Osteoblast (primary cell): ENCODE measurements at regions not wholly inside any gene's neighbourhood (a gene's known extent, or its start where the extent isn't known, plus 50 kb on each side); places are given as distances from the start of the nearest gene placed in this dataset.

Source experiments
- DNase-seq: peaks from one replicate; pipeline ENCODE4 v3.0.0; 2011; ENCODE audit warnings: low spot score, mixed read lengths; ENCODE audit not compliant: insufficient read length; ENCODE audit errors: missing footprints
- H2AFZ ChIP-seq: 2 replicates; pipeline ENCODE4 v1.6.0; 2011; ENCODE audit warnings: mild to moderate bottlenecking, low read length
- H3K27ac ChIP-seq: 2 replicates; pipeline ENCODE4 v1.5.1; 2011; ENCODE audit warnings: mild to moderate bottlenecking, low read depth, low read length, moderate library complexity
- H3K27me3 ChIP-seq: 2 replicates; pipeline ENCODE4 v1.6.0; 2012; ENCODE audit warnings: mild to moderate bottlenecking, control low read depth, inconsistent platforms, low read length, moderate library complexity; ENCODE audit not compliant: insufficient read depth
- H3K36me3 ChIP-seq: 2 replicates; pipeline ENCODE4 v1.5.1; 2011; ENCODE audit warnings: mild to moderate bottlenecking, low read length, control low read depth, moderate library complexity; ENCODE audit not compliant: insufficient read depth
- H3K4me1 ChIP-seq: 2 replicates; pipeline ENCODE4 v1.5.1; 2011; ENCODE audit warnings: mild to moderate bottlenecking, low read length, control low read depth, moderate library complexity; ENCODE audit not compliant: insufficient read depth
- H3K4me2 ChIP-seq: 2 replicates; pipeline ENCODE4 v1.6.0; 2011; ENCODE audit warnings: mild to moderate bottlenecking, low read length; ENCODE audit not compliant: insufficient read depth
- H3K4me3 ChIP-seq: fragments of 200-600 bp; sonication (generic); 3 replicates; pipeline ENCODE4 v1.5.1; 2012; ENCODE audit warnings: mild to moderate bottlenecking, low read length, inconsistent platforms; ENCODE audit not compliant: insufficient read depth
- H3K79me2 ChIP-seq: 2 replicates; pipeline ENCODE4 v1.6.0; 2012; ENCODE audit warnings: mild to moderate bottlenecking, low read length, control low read depth, inconsistent platforms; ENCODE audit not compliant: insufficient read depth
- H3K9me3 ChIP-seq: 2 replicates; pipeline ENCODE4 v1.5.1; 2011; ENCODE audit warnings: low read depth, low read length, control low read depth
- H4K20me1 ChIP-seq: 2 replicates; pipeline ENCODE4 v1.6.0; 2012; ENCODE audit warnings: mild to moderate bottlenecking, low read length, control low read depth; ENCODE audit not compliant: insufficient read depth
- TF ChIP-seq, protein P1 (sequence below): IDR thresholded peaks from 2 replicates; pipeline ENCODE4 v1.5.1; 2011; ENCODE audit warnings: mild to moderate bottlenecking, low read depth, low read length, moderate library complexity; ENCODE audit errors: extremely low read depth

DNA sequence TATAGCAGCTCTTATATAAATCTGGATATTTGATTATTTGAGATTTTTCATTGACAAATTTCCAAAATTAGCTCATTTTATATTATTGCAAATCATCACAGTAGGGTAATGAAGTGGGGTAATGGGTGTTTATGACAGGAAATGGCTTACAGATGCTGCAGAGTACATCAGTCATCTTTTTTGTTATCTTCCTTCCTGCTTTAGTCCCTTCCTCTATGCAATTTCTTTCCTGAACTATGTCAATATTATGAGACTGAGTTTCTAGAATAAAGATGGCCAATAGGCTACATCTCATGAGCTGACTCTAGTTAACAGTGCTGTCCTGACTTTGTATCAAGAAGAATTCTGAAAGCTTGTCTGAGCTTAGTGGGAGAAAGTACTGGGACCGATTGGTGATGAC is 244.5 kb downstream of the XPNPEP1 start:
- TF ChIP-seq, protein P1, sequence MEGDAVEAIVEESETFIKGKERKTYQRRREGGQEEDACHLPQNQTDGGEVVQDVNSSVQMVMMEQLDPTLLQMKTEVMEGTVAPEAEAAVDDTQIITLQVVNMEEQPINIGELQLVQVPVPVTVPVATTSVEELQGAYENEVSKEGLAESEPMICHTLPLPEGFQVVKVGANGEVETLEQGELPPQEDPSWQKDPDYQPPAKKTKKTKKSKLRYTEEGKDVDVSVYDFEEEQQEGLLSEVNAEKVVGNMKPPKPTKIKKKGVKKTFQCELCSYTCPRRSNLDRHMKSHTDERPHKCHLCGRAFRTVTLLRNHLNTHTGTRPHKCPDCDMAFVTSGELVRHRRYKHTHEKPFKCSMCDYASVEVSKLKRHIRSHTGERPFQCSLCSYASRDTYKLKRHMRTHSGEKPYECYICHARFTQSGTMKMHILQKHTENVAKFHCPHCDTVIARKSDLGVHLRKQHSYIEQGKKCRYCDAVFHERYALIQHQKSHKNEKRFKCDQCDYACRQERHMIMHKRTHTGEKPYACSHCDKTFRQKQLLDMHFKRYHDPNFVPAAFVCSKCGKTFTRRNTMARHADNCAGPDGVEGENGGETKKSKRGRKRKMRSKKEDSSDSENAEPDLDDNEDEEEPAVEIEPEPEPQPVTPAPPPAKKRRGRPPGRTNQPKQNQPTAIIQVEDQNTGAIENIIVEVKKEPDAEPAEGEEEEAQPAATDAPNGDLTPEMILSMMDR = no peak
- Histone ChIP-seq H3K27me3 (no peaks in the 10 kb centered on the region), H3K4me3 (no peak overlapping the region), H3K79me2 (no peaks in the 10 kb centered on the region), H3K4me2 (no peak overlapping the region), H3K4me1 (no peaks in the 10 kb centered on the region), H4K20me1 (no peaks in the 10 kb centered on the region), H3K27ac (no peak overlapping the region), H2AFZ (no peak overlapping the region), H3K36me3 (no peaks in the 10 kb centered on the region), H3K9me3 (no peaks in the 10 kb centered on the region)
- DNase-seq = no peak

DNA sequence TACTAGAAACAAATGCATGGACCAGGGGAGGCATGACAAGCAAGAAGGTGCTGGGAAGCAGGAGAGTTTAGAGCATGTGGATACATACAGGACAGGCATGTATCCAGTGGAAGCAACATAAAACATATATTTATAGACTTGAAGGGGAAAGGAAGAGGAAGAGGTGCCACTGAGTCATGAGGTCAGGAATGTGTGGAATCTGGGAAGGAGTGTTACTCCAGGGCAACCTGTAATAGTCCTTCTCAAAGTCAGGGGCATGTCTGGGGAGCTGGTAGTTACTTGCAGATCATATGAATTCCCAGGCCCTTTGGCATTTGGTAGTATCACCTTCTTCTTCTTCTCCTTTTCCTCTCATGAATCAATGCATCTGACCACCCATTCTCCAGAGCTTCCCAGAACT is 246.6 kb downstream of the XPNPEP1 start:
- Histone ChIP-seq H3K4me3 (no peak overlapping the region), H3K4me1 (no peaks in the 10 kb centered on the region), H2AFZ (no peak overlapping the region), H3K27ac (no peak overlapping the region), H3K4me2 (no peak overlapping the region), H3K79me2 (no peaks in the 10 kb centered on the region), H4K20me1 (no peaks in the 10 kb centered on the region), H3K36me3 (no peaks in the 10 kb centered on the region), H3K27me3 (no peaks in the 10 kb centered on the region), H3K9me3 (no peaks in the 10 kb centered on the region)
- TF ChIP-seq, protein P1 = no peak
- no peak for DNase-seq

DNA sequence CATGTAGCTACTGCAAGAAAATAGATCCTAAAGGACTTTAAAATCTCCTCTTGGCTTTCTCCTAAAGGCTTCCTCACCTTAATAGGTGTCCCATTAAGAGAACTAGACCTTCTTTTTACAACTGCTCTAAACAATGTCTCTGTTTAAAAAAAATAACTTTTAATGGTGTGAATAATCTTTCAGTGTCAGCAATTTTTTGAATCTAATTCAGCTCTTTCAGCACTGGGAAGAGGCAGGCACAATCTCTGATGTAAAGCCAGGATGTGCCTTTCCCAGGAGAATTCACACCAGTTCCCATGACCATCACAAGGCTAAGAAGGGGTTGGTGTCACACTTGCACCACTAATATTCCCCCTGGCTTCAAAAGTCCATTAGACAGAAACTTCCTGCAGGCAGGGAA is 254.6 kb downstream of the XPNPEP1 start:
- H3K27me3 ChIP-seq = no peaks in the 10 kb centered on the region
- DNase-seq = no peak

DNA sequence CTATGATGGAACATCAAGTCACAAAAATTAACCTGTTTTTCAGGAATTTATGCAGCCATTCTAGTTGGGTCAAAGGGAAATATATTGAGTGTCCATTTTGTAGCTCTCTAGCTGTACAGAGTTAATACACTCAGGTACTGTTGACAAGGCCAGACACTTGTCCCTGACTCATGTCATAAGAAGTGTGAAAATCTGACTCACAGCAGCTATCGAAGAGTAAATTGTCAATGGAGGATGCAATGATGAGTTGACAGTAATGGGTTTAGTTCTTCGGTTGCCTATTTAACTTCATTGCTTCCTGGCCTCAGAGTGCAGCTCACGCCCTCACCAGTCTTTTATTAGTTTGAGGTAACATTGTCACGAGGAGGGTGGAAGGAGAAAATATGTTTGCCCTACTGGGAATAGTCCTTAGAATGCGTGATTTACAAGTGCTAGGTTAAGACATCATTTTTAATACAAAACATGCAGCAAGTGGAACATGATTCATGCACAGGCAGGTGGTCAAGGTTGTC is 255.1 kb downstream of the XPNPEP1 start:
- no peak overlapping the region for H3K27ac ChIP-seq
- TF ChIP-seq, protein P1 = no peak
- H3K79me2 ChIP-seq = no peaks in the 10 kb centered on the region
- H4K20me1 ChIP-seq = no peaks in the 10 kb centered on the region
- H3K27me3 ChIP-seq = no peaks in the 10 kb centered on the region
- no peak for DNase-seq
- no peak overlapping the region for H2AFZ ChIP-seq
- H3K4me1 ChIP-seq = no peaks in the 10 kb centered on the region
- no peak overlapping the region for H3K4me3 ChIP-seq
- H3K4me2 ChIP-seq = no peak overlapping the region
- H3K9me3 ChIP-seq = no peaks in the 10 kb centered on the region
- no peaks in the 10 kb centered on the region for H3K36me3 ChIP-seq

More for the DNA sequence above, 254.6 kb downstream of the XPNPEP1 start:
- Histone ChIP-seq H3K4me2 (no peak overlapping the region), H3K4me1 (no peaks in the 10 kb centered on the region), H3K9me3 (no peaks in the 10 kb centered on the region), H3K4me3 (no peak overlapping the region), H4K20me1 (no peaks in the 10 kb centered on the region), H3K36me3 (no peaks in the 10 kb centered on the region), H2AFZ (no peak overlapping the region), H3K79me2 (no peaks in the 10 kb centered on the region), H3K27ac (no peak overlapping the region)
- TF ChIP-seq, protein P1 = no peak
